ENCODE measurements at regions not wholly inside any gene's neighbourhood (a gene's known extent, or its start where the extent isn't known, plus 50 kb on each side); places are given as distances from the start of the nearest gene placed in this dataset.

- no peak for DNase-seq (ENCODE audit: low read depth, low spot score)
- TF ChIP-seq CTCF (IDR thresholded peaks at IDR 0.05; ENCODE audit: low read depth, low read length), result no peak
- in situ Hi-C loops (cut with HindIII; ENCODE audit: low sequenced_read_pairs), result no loop called here
- H3K4me3 ChIP-seq (ENCODE audit: low read depth, low read length), result no peak overlapping the region
Measured at GRCh38 chr3:56914646-56915045, 112.9 kb upstream of the ARHGEF3 start.

- DNase-seq (ENCODE audit: low read depth, low spot score), result no peak
- in situ Hi-C loops (cut with HindIII; ENCODE audit: low sequenced_read_pairs), result no loop called here
- no peak for TF ChIP-seq CTCF (IDR thresholded peaks at IDR 0.05; ENCODE audit: low read depth, low read length)
- no peak overlapping the region for H3K4me3 ChIP-seq (ENCODE audit: low read depth, low read length)
Measured at GRCh38 chr3:56911363-56911762, 109.6 kb upstream of the ARHGEF3 start.

GRCh38 chr3:56909349-56909748, 107.6 kb upstream of the ARHGEF3 start:
- in situ Hi-C loops (cut with HindIII; ENCODE audit: low sequenced_read_pairs), result no loop called here
- no peak for DNase-seq (ENCODE audit: low read depth, low spot score)
- no peak for TF ChIP-seq CTCF (IDR thresholded peaks at IDR 0.05; ENCODE audit: low read depth, low read length)
- no peak overlapping the region for H3K4me3 ChIP-seq (ENCODE audit: low read depth, low read length)

- no peak for TF ChIP-seq CTCF (IDR thresholded peaks at IDR 0.05; ENCODE audit: low read depth, low read length)
- no peak for DNase-seq (ENCODE audit: low read depth, low spot score)
- no peak overlapping the region for H3K4me3 ChIP-seq (ENCODE audit: low read depth, low read length)
- in situ Hi-C loops (cut with HindIII; ENCODE audit: low sequenced_read_pairs), result no loop called here
Measured at GRCh38 chr3:56908004-56908403, 106.3 kb upstream of the ARHGEF3 start.

- in situ Hi-C loops (cut with HindIII; ENCODE audit: low sequenced_read_pairs), result no loop called here
- TF ChIP-seq CTCF (IDR thresholded peaks at IDR 0.05; ENCODE audit: low read depth, low read length), result no peak
- H3K4me3 ChIP-seq (ENCODE audit: low read depth, low read length), result no peak overlapping the region
- DNase-seq (ENCODE audit: low read depth, low spot score), result no peak
Measured at GRCh38 chr3:56904552-56905215, 102.9 kb upstream of the ARHGEF3 start.

- no peak for DNase-seq (ENCODE audit: low read depth, low spot score)
- no peak overlapping the region for H3K4me3 ChIP-seq (ENCODE audit: low read depth, low read length)
- in situ Hi-C loops (cut with HindIII; ENCODE audit: low sequenced_read_pairs), result no loop called here
- no peak for TF ChIP-seq CTCF (IDR thresholded peaks at IDR 0.05; ENCODE audit: low read depth, low read length)
Measured at GRCh38 chr3:56903231-56903782, 101.6 kb upstream of the ARHGEF3 start.
